Activated CD8-positive, alpha-beta T cell treated with anti-CD3 and anti-CD28 coated beads for 36 hours (primary cell): ENCODE measurements at regions not wholly inside any gene's neighbourhood (a gene's known extent, or its start where the extent isn't known, plus 50 kb on each side); places are given as distances from the start of the nearest gene placed in this dataset.

Source experiments
- ATAC-seq: fragments of 200-7000 bp; cut with Tn5 transposase; one replicate; pipeline ENCODE4 v1.10.0; 2021; ENCODE audit warnings: mild to moderate bottlenecking, moderate library complexity
- CTCF ChIA-PET: fragments of 350-600 bp; sonication (Branson Sonifier 250); formaldehyde crosslinking; loops from one replicate; lab custom pipeline; 2021; ENCODE audit warnings: antibody characterized with exemption; lab: Charles Lee
- POLR2A ChIA-PET: fragments of 350-600 bp; sonication (Branson Sonifier 250); formaldehyde crosslinking; loops from one replicate; lab custom pipeline; 2021; ENCODE audit warnings: antibody characterized with exemption; lab: Charles Lee
- DNase-seq: peaks from one replicate; pipeline ENCODE4 v3.0.0-alpha.2; 2020
- H3K27ac Mint-ChIP-seq: one replicate; pipeline ENCODE4 v1.8.0; 2021; ENCODE audit warnings: mild to moderate bottlenecking, mixed read lengths
- H3K27me3 Mint-ChIP-seq: one replicate; pipeline ENCODE4 v1.8.0; 2021; ENCODE audit warnings: mixed read lengths
- H3K36me3 Mint-ChIP-seq: one replicate; pipeline ENCODE4 v1.8.0; 2021; ENCODE audit warnings: low read depth, mixed read lengths
- H3K4me1 Mint-ChIP-seq: one replicate; pipeline ENCODE4 v1.8.0; 2021; ENCODE audit warnings: low read depth, mixed read lengths
- H3K4me3 Mint-ChIP-seq: one replicate; pipeline ENCODE4 v1.8.0; 2021; ENCODE audit warnings: mild to moderate bottlenecking, moderate library complexity, mixed read lengths
- H3K9me3 Mint-ChIP-seq: one replicate; pipeline ENCODE4 v1.8.0; 2021; ENCODE audit warnings: mixed read lengths
- CTCF ChIP-seq: fragments of 200-600 bp; IDR thresholded peaks from one replicate; pipeline ENCODE4 v1.8.0; 2022; ENCODE audit warnings: antibody characterized with exemption, mild to moderate bottlenecking
- intact Hi-C: fragments of 100-400 bp; cut with micrococcal nuclease; formaldehyde crosslinking; loops from one replicate; pipeline ENCODE4 v1.10.0; 2022

- no peak for TF ChIP-seq CTCF
- H3K9me3 Mint-ChIP-seq, result no peaks in the 10 kb centered on the region
- DNase-seq (no peak), ATAC-seq (no peak)
- intact Hi-C loops, result no loop called here
- ChIA-PET POLR2A (no interaction called here), CTCF (no interaction called here)
- H3K4me1 Mint-ChIP-seq, result peaks cover 15% of the 10 kb centered on the region
- peaks cover 3% of the 10 kb centered on the region for H3K27me3 Mint-ChIP-seq
- no peak overlapping the region for H3K4me3 Mint-ChIP-seq
- H3K27ac Mint-ChIP-seq, result peak overlapping the region; percentile 82
- H3K36me3 Mint-ChIP-seq, result no peaks in the 10 kb centered on the region
These were observed 319.2 kb downstream of the PHKB start for GRCh38 chr16:47780213-47780875.

GRCh38 chr16:47779201-47780016, 318.3 kb downstream of the PHKB start:
- peak overlapping the region; percentile 66 for H3K4me3 Mint-ChIP-seq
- no peaks in the 10 kb centered on the region for H3K9me3 Mint-ChIP-seq
- H3K27me3 Mint-ChIP-seq, result peaks cover 3% of the 10 kb centered on the region
- ChIA-PET CTCF (no interaction called here), POLR2A (no interaction called here)
- no peak for TF ChIP-seq CTCF
- no peaks in the 10 kb centered on the region for H3K36me3 Mint-ChIP-seq
- ATAC-seq (peak; percentile 75), DNase-seq (peak; percentile 46)
- peaks cover 15% of the 10 kb centered on the region for H3K4me1 Mint-ChIP-seq
- intact Hi-C loops, result no loop called here
- H3K27ac Mint-ChIP-seq, result peak overlapping the region; percentile 82

GRCh38 chr16:47778106-47778801, 317.1 kb downstream of the PHKB start:
- no peaks in the 10 kb centered on the region for H3K9me3 Mint-ChIP-seq
- peaks cover 15% of the 10 kb centered on the region for H3K4me1 Mint-ChIP-seq
- intact Hi-C loops, result no loop called here
- no peak overlapping the region for H3K4me3 Mint-ChIP-seq
- H3K27me3 Mint-ChIP-seq, result peaks cover 3% of the 10 kb centered on the region
- H3K27ac Mint-ChIP-seq, result no peak overlapping the region
- DNase-seq, result no peak
- CTCF ChIA-PET, result no interaction called here
- H3K36me3 Mint-ChIP-seq, result no peaks in the 10 kb centered on the region
- ATAC-seq, result no peak
- POLR2A ChIA-PET, result no interaction called here
- TF ChIP-seq CTCF, result no peak

DNA sequence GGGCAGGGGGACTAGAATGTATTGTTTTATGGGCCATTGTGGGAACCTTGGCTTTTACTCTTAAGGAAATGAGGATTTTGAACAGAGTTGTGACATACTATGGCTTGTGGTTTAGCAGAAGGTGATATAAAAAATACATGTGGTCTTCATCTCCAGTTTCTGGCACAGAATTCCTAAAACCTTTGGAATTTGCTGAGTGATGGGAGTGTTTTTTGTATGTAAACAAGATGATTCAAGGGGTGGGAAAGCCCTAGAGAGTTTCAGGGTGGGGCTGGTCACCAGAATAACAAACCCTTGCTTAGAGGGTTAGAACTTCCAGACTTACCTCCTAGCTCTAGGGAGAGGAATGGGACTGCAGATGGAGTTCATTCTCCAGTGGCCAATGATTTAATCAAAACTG, 316.1 kb downstream of the PHKB start:
- Mint-ChIP-seq H3K27me3 (peaks cover 5% of the 10 kb centered on the region), H3K4me1 (peaks cover 15% of the 10 kb centered on the region), H3K27ac (no peak overlapping the region), H3K36me3 (no peaks in the 10 kb centered on the region), H3K4me3 (no peak overlapping the region), H3K9me3 (no peaks in the 10 kb centered on the region)
- POLR2A ChIA-PET, result no interaction called here
- intact Hi-C loops, result no loop called here
- DNase-seq, result no peak
- ATAC-seq, result no peak
- CTCF ChIA-PET, result no interaction called here
- no peak for TF ChIP-seq CTCF

DNA sequence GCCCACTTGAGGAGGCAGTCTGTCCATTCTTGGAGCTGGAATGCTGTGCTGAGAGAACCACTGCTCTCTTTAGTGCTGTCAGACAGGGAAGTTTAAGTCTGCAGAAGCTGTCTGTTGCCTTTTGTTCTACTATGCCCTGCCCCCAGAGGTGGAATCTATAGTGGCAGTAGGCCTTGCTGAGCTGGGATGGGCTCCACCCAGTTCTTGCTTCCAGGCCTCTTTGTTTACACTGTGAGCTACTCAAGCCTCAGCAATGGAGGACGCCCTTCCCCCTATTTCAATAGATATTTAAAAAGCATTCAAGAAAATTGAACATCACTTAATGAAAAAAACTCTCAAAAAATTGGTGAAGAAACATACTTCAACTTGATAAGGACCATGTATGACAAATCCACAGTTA, 313.5 kb downstream of the PHKB start:
- Mint-ChIP-seq H3K27ac (no peak overlapping the region), H3K4me3 (no peak overlapping the region), H3K4me1 (peaks cover 11% of the 10 kb centered on the region), H3K27me3 (peaks cover 9% of the 10 kb centered on the region), H3K9me3 (peaks cover 2% of the 10 kb centered on the region), H3K36me3 (no peaks in the 10 kb centered on the region)
- intact Hi-C loops, result no loop called here
- no peak for TF ChIP-seq CTCF
- ATAC-seq (no peak), DNase-seq (no peak)
- ChIA-PET CTCF (no interaction called here), POLR2A (no interaction called here)
